MM.1S (cell line): ENCODE measurements at regions not wholly inside any gene's neighbourhood (a gene's known extent, or its start where the extent isn't known, plus 50 kb on each side); places are given as distances from the start of the nearest gene placed in this dataset.

Experiments
- EZH2 ChIP-seq: fragments of 300-600 bp; sonication (generic); optimal IDR thresholded peaks from 2 replicates; pipeline ENCODE3; 2017; ENCODE audit warnings: low read depth, mild to moderate bottlenecking, antibody characterized with exemption, low read length, mixed read lengths
- TF ChIP-seq, protein P1 (sequence below): fragments of 300-600 bp; sonication (generic); IDR thresholded peaks from 2 replicates; pipeline ENCODE4 v1.5.1; 2016; ENCODE audit warnings: antibody characterized with exemption, low read length, mixed read lengths

DNA sequence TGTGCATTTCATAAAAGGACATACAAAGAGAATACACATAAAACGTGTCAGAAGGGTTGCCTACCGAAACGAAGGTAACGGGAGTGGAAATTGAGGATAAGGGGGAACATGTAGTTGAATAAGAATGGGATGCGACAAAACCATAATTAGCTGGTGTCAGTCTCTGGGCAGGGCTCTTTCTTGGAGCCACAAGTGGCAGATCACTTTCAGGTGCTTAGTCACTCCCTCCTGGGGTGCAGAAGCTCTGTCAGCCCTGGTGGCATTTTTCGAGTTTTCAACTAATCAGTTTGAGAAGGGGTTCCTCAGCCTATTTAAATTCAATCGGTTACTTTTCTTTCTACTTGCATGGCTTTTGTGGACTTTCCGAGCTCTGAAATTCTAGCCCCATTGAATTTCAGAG, 133.9 kb upstream of the IGSF21 start:
- TF ChIP-seq EZH2: no peak
- TF ChIP-seq, protein P1, sequence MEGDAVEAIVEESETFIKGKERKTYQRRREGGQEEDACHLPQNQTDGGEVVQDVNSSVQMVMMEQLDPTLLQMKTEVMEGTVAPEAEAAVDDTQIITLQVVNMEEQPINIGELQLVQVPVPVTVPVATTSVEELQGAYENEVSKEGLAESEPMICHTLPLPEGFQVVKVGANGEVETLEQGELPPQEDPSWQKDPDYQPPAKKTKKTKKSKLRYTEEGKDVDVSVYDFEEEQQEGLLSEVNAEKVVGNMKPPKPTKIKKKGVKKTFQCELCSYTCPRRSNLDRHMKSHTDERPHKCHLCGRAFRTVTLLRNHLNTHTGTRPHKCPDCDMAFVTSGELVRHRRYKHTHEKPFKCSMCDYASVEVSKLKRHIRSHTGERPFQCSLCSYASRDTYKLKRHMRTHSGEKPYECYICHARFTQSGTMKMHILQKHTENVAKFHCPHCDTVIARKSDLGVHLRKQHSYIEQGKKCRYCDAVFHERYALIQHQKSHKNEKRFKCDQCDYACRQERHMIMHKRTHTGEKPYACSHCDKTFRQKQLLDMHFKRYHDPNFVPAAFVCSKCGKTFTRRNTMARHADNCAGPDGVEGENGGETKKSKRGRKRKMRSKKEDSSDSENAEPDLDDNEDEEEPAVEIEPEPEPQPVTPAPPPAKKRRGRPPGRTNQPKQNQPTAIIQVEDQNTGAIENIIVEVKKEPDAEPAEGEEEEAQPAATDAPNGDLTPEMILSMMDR: no peak
